GM18507 (cell line): ENCODE measurements at regions not wholly inside any gene's neighbourhood (a gene's known extent, or its start where the extent isn't known, plus 50 kb on each side); places are given as distances from the start of the nearest gene placed in this dataset.

Experiments used
- DNase-seq: peaks from one replicate; pipeline ENCODE4 v3.0.0; 2011; ENCODE audit warnings: low read depth; ENCODE audit not compliant: insufficient read length; ENCODE audit errors: extremely low spot score
- FAIRE-seq: peaks from 2 replicates; lab custom pipeline; 2011; peaks lifted over from hg19 to GRCh38; lab: Jason Lieb, UNC

DNA sequence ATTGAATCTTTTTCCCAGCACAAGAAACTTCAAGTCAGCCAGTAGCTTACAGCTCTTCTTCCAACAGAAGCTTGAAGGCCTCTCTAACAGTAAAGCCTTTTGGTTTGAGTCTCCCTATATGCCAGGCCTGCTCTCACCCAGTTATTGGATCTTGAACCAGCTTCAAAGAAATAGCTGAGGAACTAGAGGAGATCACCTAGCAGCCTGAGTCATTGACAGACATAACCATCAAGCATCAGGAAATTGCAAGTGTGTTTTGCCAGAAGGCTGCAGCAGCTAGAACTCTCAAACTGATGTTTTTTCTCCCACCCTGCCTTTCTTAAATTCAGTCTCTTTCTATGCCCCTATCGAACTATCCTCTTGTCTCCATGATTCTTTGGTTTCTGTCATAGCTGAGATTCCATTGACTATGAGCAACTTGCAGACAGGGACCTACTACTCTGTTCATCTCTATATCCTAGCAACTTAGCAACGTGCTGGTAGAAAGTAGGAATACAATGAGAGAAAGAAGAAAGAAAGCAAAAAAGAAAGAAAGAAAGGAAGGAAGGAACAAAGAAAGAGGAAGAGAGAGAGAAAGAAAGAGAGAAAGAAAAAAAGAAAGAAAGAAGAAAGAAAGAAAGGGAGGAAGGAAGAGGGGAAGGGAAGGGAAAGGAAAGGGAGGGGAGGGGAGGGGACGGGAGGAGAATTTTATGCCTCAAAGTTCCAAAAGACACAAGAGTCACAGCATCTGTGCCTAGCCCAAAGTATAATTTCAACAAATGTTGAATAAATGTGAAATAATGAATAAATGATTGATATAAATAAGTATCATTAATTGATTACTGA lies 60.0 kb upstream of the FGGY start:
- DNase-seq (no peak), FAIRE-seq (no peak)

DNA sequence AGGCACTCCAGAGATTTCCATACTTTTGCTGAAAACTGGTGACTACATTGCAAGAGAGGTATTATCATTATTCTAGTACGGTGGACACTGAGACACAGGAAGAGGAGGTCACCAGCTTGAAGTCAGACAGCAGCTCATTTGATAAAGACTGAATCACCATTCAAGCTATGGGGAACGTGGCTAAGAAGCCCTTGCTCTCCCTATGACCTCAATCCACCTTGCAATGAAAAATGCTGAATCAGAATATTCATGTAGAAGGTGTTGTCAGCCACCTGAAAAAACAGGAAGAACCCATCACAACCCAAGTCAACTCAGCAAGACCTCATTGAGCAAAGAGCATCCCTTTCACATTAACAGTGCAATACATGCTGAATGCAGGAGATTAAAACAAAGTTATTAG lies 59.0 kb upstream of the FGGY start:
- FAIRE-seq: no peak
- DNase-seq: no peak

DNA sequence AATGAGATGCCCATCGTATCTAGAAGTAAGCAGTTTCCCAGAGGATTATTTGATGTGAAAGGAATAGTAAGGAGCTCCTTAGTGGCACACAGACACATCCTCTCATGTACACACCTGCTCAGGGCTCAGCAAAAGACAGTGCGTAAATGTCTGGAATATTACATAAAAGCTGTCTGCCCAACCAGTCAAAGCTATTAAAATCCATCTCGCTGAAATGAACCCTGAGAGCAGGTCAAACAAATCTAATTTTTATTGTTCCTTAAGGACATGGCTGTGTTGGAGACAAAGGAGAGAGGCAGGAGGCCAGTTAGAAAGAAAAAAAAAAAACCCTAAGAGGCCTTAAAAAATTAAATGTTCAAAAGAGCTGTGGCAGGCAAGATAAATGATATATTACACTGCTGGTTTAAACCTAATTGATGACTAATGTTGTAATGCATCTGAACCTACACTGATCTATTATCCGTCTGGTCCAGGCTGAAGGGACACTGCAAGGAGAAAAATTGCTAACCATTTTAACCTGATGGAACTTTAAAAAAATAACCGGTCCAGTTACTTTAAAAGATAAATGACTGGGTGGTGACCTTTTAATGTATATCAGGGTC lies 58.5 kb upstream of the FGGY start:
- no peak for FAIRE-seq
- no peak for DNase-seq

DNA sequence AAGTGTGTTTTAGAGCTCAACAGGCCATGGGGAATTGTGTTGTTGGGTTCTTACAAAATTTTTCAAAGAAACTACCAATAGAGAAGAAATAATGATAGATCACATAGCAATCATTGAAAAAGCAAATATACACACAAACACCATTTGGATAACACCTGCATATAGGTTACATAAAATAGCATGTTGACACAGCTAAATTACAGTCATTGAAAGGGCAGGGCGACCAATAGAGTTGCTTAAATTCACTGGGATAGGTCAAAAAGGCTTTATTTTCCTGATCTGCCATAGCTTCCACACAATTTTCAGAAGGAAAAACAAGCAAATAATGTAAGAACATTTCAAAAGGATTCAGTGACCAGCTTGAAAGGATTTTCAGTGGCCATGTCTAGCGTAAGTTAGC lies 57.9 kb upstream of the FGGY start:
- FAIRE-seq (no peak), DNase-seq (no peak)

DNA sequence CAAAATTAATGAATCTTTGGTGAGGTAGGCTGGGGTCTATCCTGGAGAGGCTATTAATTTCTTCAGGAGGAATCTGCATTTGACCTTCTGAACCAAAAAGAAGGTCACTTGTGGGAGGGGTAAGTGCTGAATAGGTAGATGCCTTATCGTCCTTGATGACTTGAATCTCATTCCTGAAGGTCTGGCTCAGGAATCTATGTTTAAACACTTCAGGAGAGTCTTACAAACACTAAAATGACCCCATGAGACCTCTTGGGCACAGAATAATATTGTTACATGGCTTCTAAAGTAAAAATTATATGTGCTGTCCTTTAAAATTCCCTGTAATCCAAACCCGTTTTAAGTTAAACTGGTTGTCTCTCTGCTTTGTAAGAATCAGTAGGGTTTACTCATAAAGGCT lies 55.0 kb upstream of the FGGY start:
- DNase-seq (no peak), FAIRE-seq (no peak)

DNA sequence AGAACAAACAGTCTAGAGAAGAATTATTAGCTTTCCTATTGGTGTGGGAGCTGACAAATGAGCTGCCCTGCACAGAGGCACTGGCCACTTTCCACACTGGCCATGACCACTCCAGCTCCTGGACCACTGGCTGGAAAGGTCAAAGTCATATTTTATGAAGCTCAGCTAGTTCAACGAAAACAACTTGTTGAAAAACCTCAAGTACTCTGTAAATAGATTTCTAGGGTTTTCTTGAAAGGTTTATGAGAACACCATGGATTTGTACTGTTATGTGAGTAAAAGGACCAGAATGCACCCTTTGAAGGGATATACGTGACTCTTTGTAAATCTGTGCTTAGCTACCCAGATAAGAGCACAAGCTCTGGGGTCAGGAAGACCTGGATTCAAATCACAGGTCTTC lies 54.5 kb upstream of the FGGY start:
- no peak for FAIRE-seq
- DNase-seq: no peak

DNA sequence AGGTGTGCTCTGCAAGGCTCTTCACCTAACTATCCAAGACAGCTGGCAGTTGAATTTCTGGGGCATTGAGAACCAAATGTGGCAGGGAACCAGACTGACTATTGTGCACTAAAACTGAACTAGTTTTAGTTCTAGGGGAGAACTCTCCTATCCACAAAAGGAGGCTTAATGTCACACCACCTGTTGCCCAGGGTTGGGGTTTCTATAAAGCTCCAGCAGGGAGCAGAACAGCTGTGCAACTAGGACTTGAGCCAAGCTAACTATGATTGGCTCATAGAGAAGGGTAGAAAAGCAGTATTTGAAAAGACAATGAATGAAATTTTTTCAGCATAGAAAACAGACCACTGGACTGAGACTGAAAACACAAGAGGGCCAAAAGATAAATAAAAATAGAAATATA lies 53.3 kb upstream of the FGGY start:
- DNase-seq (no peak), FAIRE-seq (no peak)

DNA sequence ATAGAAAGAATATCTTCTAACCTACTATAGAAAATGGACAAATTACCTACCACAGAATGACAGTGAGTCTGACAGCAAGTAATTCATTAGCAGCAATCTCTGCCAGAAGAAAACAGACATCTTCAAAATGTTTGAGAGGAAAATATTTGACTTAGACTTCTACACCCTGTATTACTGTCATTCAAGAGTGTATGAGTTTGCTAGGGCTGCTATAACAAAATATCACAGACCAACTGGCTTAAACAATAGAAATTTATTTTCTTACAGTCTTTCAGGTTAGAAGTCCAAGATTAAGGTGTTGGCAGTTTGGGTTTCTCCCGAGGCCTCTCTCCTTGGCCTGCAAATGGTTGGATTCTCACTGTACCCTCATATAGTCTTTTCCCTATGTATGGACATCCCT lies 52.9 kb upstream of the FGGY start:
- FAIRE-seq: no peak
- no peak for DNase-seq

DNA sequence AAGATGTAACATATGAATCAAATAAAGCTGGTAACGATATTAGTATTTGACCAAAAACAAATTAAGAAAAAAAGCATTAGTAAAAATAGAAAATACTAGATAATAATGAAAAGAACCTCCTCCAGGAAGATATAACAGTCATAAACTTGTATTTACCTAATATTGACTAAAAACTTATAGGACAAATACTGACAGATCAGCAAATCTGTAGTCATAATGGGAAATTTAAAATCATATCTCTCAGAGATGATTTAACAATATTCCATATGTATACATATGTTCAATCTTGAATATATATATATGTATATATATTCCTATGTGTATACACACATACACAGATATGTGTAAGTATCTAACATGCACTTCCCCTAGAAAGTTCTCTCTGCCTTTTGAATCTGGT lies 52.0 kb upstream of the FGGY start:
- FAIRE-seq (no peak), DNase-seq (no peak)
